Heart left ventricle (tissue), 16 donors: ENCODE measurements at regions not wholly inside any gene's neighbourhood (a gene's known extent, or its start where the extent isn't known, plus 50 kb on each side); places are given as distances from the start of the nearest gene placed in this dataset.

Experiments
- ATAC-seq, 4 donors: fragments of 200-7000 bp; cut with Tn5 transposase; one replicate each; pipeline ENCODE4 v1.9.1; 2020 to 2022; ENCODE audit warnings: moderate library complexity in 4 of 4, mild to moderate bottlenecking in 3 of 4, moderate number of reproducible peaks in 1 of 4
- DNase-seq, 5 donors: peaks; one replicate each; pipeline ENCODE4 v3.0.0-alpha.2; 2020
- H3K27ac ChIP-seq, 12 donors: fragments of 200-600 bp; sonication (generic) in 4 of 12; one replicate each; pipeline versions ENCODE4 v1.5.0 to v1.8.0; 2016 to 2022; ENCODE audit warnings: mild to moderate bottlenecking in 2 of 12
- H3K27me3 ChIP-seq, 9 donors: fragments of 200-600 bp; sonication (generic) in 2 of 9; one replicate each; pipeline versions ENCODE4 v1.5.1 to v1.8.0; 2016 to 2022; ENCODE audit warnings: mild to moderate bottlenecking in 3 of 9
- H3K36me3 ChIP-seq, 9 donors: fragments of 200-600 bp; sonication (generic) in 2 of 9; one replicate each; pipeline versions ENCODE4 v1.5.0 to v1.8.0; 2018 to 2022; ENCODE audit warnings: mild to moderate bottlenecking in 2 of 9
- H3K4me1 ChIP-seq, 12 donors: fragments of 200-600 bp; sonication (generic) in 4 of 12; one replicate each; pipeline versions ENCODE4 v1.5.0 to v1.8.0; 2016 to 2022; ENCODE audit warnings: mild to moderate bottlenecking in 3 of 12
- H3K4me3 ChIP-seq, 12 donors: fragments of 200-600 bp; sonication (generic) in 4 of 12; one replicate each; pipeline versions ENCODE4 v1.5.0 to v1.8.0; 2017 to 2022; ENCODE audit warnings: mild to moderate bottlenecking in 9 of 12, moderate library complexity in 4 of 12
- H3K9me3 ChIP-seq, 12 donors: fragments of 200-600 bp; sonication (generic) in 4 of 12; one replicate each; pipeline versions ENCODE4 v1.5.0 to v1.8.0; 2016 to 2022; ENCODE audit warnings: mild to moderate bottlenecking in 1 of 12
- POLR2A ChIP-seq, 2 donors: fragments of 450-650 bp; IDR thresholded peaks; one replicate each; pipeline ENCODE4 v1.6.1; 2017; ENCODE audit warnings: antibody characterized with exemption in 2 of 2, mild to moderate bottlenecking in 2 of 2, moderate library complexity in 2 of 2
- WGBS, 4 donors: extraction: QIAGEN DNeasy Blood & Tissue Kit in 2 of 4; methylation state at CpG; one replicate each; pipeline versions ENCODE4 v1.1.5 to v1.1.7; 2013 to 2018; 5-methylcytosine and 5-hydroxymethylcytosine counted together
- intact Hi-C, 10 donors: fragments of 100-400 bp; cut with DNase I; formaldehyde crosslinking; loops; one replicate each; pipeline versions ENCODE4 v1.11.1 to v1.14.2; 2022
- TF ChIP-seq, protein P1 (sequence below), 12 donors: fragments of 200-600 bp; sonication (generic) in 4 of 12; IDR thresholded peaks; one replicate each; pipeline versions ENCODE4 v1.5.0 to v1.8.0; 2018 to 2022; ENCODE audit warnings: antibody characterized with exemption in 12 of 12, mild to moderate bottlenecking in 5 of 12
- donor health status: ischemic (EF 13 %, LVEDD 7.1; RV severe dilation, severe dysfunction).
- donor health status: healthy with polysubstance abuse.
- donor health status: DM: no; HTN: yes; CAD: no.
- donor health status: DM: no; HTN: no; CAD: no.
- donor health status: ischemic (EF 25% LVEDD 6.9; RV normal size, moderate dysfunction).
- donor health status: ischemic (EF 25% LVEDD 5.7; RV mildly dilated, moderate dysfunction).
- donor health status: healthy.
- donor health status: DM: yes; HTN: yes; CAD: no.
- donor health status: ischemic (EF 35%, LVEDD 5.7; RV mildly dilated, moderate dysfunction).
- donor health status: nonischemic (EF 11% LVEDD 7.7; RV severe dilation, severe dysfunction).
- donor health status: DM: yes; HTN: yes; CAD: no.
- donor health status: PGD.
- donor health status: ischemic (EF 29% LVEDD 5.4; RV normal size, mild dysfunction).
- donor health status: nonischemic (EF 23%, LVEDD 6.1; RV moderate dilation, normal function).

- WGBS, 4 donors, result 53 to 63% (median 60%) methylated on average over 2 of the region's 2 CpGs
- H3K4me3 ChIP-seq, result no peak overlapping the region
- no peaks in the 10 kb centered on the region for H3K4me1 ChIP-seq
- no peaks in the 10 kb centered on the region for H3K27me3 ChIP-seq
- no peak overlapping the region for H3K27ac ChIP-seq
- no peak for ATAC-seq
- H3K9me3 ChIP-seq, result peaks cover 0 to 13% (median 0%) of the 10 kb centered on the region in 12 donors
- intact Hi-C loops, result no loop called here
- DNase-seq, result no peak
- TF ChIP-seq POLR2A (IDR thresholded peaks at IDR 0.05), result no peak
- TF ChIP-seq, protein P1, sequence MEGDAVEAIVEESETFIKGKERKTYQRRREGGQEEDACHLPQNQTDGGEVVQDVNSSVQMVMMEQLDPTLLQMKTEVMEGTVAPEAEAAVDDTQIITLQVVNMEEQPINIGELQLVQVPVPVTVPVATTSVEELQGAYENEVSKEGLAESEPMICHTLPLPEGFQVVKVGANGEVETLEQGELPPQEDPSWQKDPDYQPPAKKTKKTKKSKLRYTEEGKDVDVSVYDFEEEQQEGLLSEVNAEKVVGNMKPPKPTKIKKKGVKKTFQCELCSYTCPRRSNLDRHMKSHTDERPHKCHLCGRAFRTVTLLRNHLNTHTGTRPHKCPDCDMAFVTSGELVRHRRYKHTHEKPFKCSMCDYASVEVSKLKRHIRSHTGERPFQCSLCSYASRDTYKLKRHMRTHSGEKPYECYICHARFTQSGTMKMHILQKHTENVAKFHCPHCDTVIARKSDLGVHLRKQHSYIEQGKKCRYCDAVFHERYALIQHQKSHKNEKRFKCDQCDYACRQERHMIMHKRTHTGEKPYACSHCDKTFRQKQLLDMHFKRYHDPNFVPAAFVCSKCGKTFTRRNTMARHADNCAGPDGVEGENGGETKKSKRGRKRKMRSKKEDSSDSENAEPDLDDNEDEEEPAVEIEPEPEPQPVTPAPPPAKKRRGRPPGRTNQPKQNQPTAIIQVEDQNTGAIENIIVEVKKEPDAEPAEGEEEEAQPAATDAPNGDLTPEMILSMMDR (IDR thresholded peaks at IDR 0.05), result no peak
- H3K36me3 ChIP-seq, result no peaks in the 10 kb centered on the region
Measured at GRCh38 chr12:60830381-60830780, 1234.6 kb downstream of the SLC16A7 start.

DNA sequence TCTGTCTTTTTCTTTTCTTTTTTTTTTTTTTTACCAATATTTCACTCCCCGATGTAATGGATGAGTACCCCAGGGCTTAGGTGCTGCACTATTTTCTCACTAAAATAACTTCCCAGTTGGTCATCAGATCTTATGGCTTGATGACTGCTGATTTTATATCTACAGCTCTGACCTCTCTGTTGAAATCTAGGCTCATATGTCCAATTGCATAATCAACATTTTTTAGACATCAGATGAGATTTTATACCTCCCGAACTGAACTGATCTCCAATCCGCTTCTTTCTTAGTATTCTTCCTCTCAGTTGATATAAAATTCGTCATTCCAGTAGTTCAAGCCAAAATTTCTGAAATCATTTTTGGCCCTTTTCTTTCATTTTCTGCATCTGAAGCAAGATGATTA lies 1236.5 kb downstream of the SLC16A7 start:
- H3K36me3 ChIP-seq, result no peaks in the 10 kb centered on the region
- H3K4me3 ChIP-seq, result no peak overlapping the region
- ATAC-seq, result no peak
- TF ChIP-seq POLR2A (IDR thresholded peaks at IDR 0.05), result no peak
- TF ChIP-seq, protein P1 (IDR thresholded peaks at IDR 0.05), result no peak
- H3K9me3 ChIP-seq, result peaks cover 0 to 12% (median 0%) of the 10 kb centered on the region in 12 donors
- no peak for DNase-seq
- no peaks in the 10 kb centered on the region for H3K27me3 ChIP-seq
- no peaks in the 10 kb centered on the region for H3K4me1 ChIP-seq
- WGBS, 4 donors, result 83 to 90% (median 84%) methylated on average over 4 of the region's 4 CpGs
- intact Hi-C loops, result no loop called here
- H3K27ac ChIP-seq, result no peak overlapping the region

DNA sequence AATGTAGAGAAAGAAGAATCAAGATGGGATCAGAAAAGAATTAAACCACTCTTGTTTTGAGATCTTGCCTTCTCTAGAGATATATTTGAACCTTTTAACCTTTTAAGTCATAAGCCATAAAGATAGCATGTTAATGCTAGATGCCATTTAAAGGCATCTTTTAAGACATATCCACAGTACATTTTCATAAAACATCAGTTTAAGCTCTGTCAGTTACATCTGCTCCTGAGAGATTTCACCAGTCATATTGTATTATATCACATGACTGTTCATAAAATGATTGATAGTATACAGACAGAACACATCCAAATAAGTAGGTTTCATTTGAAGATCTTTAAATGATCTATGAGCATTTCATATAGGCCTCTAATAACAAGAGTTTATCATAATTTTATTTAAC lies 1238.5 kb downstream of the SLC16A7 start:
- Histone ChIP-seq H3K4me3 (no peak overlapping the region), H3K36me3 (no peaks in the 10 kb centered on the region), H3K27ac (no peak overlapping the region), H3K27me3 (no peaks in the 10 kb centered on the region), H3K4me1 (no peaks in the 10 kb centered on the region), H3K9me3 (peaks cover 0 to 4% (median 0%) of the 10 kb centered on the region in 12 donors)
- ATAC-seq (no peak), DNase-seq (no peak)
- intact Hi-C loops, result no loop called here
- TF ChIP-seq POLR2A (IDR thresholded peaks at IDR 0.05), result no peak
- TF ChIP-seq, protein P1 (IDR thresholded peaks at IDR 0.05), result no peak

- peaks cover 0 to 3% (median 0%) of the 10 kb centered on the region in 12 donors for H3K9me3 ChIP-seq
- intact Hi-C loops, result no loop called here
- no peak for DNase-seq
- H3K27me3 ChIP-seq, result no peaks in the 10 kb centered on the region
- WGBS, 4 donors, result 72 to 88% (median 82%) methylated on average over 3 of the region's 3 CpGs
- H3K36me3 ChIP-seq, result no peaks in the 10 kb centered on the region
- TF ChIP-seq, protein P1 (IDR thresholded peaks at IDR 0.05), result no peak
- no peak overlapping the region for H3K27ac ChIP-seq
- no peaks in the 10 kb centered on the region for H3K4me1 ChIP-seq
- no peak overlapping the region for H3K4me3 ChIP-seq
- ATAC-seq, result no peak
Measured at GRCh38 chr12:60834806-60835205, 1239.0 kb downstream of the SLC16A7 start.
